H1 (cell line): ENCODE measurements at regions not wholly inside any gene's neighbourhood (a gene's known extent, or its start where the extent isn't known, plus 50 kb on each side); places are given as distances from the start of the nearest gene placed in this dataset.

Experiments used
- CTCF ChIA-PET: fragments of 300-600 bp; sonication (Branson Sonifier 250); formaldehyde crosslinking; loops from one replicate; lab custom pipeline; 2021; ENCODE audit not compliant: partially characterized antibody; lab: Charles Lee
- POLR2A ChIA-PET: fragments of 300-600 bp; sonication (Branson Sonifier 250); formaldehyde crosslinking; loops from one replicate; lab custom pipeline; 2021; ENCODE audit warnings: inconsistent platforms; ENCODE audit not compliant: partially characterized antibody; lab: Charles Lee
- DNase-seq, 2 experiments: peaks; one replicate each; pipeline versions ENCODE4 v3.0.0 to v3.0.0-alpha.2; 2010 to 2022; ENCODE audit warnings: low spot score in 2 of 2, low read depth in 1 of 2, mixed read lengths in 1 of 2
- FAIRE-seq: peaks from 2 replicates; lab custom pipeline; 2011; peaks lifted over from hg19 to GRCh38; lab: Jason Lieb, UNC
- H2AFZ ChIP-seq: 2 replicates; pipeline ENCODE4 v1.8.1; 2012; ENCODE audit warnings: low read length, inconsistent platforms
- H2AK5ac ChIP-seq: 2 replicates; pipeline ENCODE4 v1.6.1; 2013; ENCODE audit warnings: low read depth, low read length
- H2BK120ac ChIP-seq: replicated peaks from 2 replicates; pipeline ENCODE3; 2013; ENCODE audit warnings: low read depth, low read length, inconsistent platforms
- H2BK12ac ChIP-seq: 2 replicates; pipeline ENCODE4 v1.6.1; 2013; ENCODE audit warnings: low read depth, low read length
- H2BK15ac ChIP-seq: 2 replicates; pipeline ENCODE4 v1.6.1; 2013; ENCODE audit warnings: low read length
- H2BK20ac ChIP-seq: 2 replicates; pipeline ENCODE4 v1.6.1; 2013; ENCODE audit warnings: low read length
- H2BK5ac ChIP-seq: 2 replicates; pipeline ENCODE4 v1.6.1; 2013; ENCODE audit warnings: low read depth, low read length
- H3K14ac ChIP-seq: 2 replicates; pipeline ENCODE4 v1.6.1; 2013; ENCODE audit warnings: inconsistent platforms; ENCODE audit not compliant: insufficient read length
- H3K18ac ChIP-seq: 2 replicates; pipeline ENCODE4 v1.6.1; 2013; ENCODE audit warnings: low read length; ENCODE audit errors: extremely low read depth
- H3K23ac ChIP-seq: 2 replicates; pipeline ENCODE4 v1.6.1; 2013; ENCODE audit warnings: inconsistent platforms; ENCODE audit not compliant: insufficient read length
- H3K23me2 ChIP-seq: 2 replicates; pipeline ENCODE4 v1.6.1; 2013; ENCODE audit warnings: low read depth, low read length
- H3K27ac ChIP-seq: 2 replicates; pipeline ENCODE4 v1.6.1; 2011; ENCODE audit warnings: low read depth, low read length, inconsistent platforms
- H3K27me3 ChIP-seq, 4 experiments: replicated peaks in 1 of 4; 1 replicate in 1 of 4; 2 replicates in 3 of 4; pipeline versions ENCODE4 v1.6.1 to v1.8.1; 2011 to 2013; ENCODE audit warnings: low read length in 3 of 4, mild to moderate bottlenecking in 3 of 4, inconsistent platforms in 2 of 4, mixed read lengths in 2 of 4, moderate library complexity in 1 of 4; ENCODE audit not compliant: control insufficient read depth in 3 of 4, insufficient read depth in 3 of 4; ENCODE audit errors: extremely low read depth in 1 of 4
- H3K36me3 ChIP-seq, 4 experiments: 2 replicates each; pipeline versions ENCODE4 v1.6.1 to v1.8.1; 2011 to 2013; ENCODE audit warnings: mild to moderate bottlenecking in 4 of 4, low read length in 3 of 4, moderate library complexity in 2 of 4, control low read depth in 1 of 4, inconsistent platforms in 1 of 4; ENCODE audit not compliant: insufficient read depth in 4 of 4, control insufficient read depth in 2 of 4
- H3K4ac ChIP-seq: replicated peaks from 2 replicates; pipeline ENCODE3; 2013; ENCODE audit warnings: low read length, low read depth, mixed read lengths, inconsistent platforms; ENCODE audit not compliant: insufficient read length
- H3K4me1 ChIP-seq, 4 experiments: replicated peaks in 1 of 4; 1 replicate in 1 of 4; 2 replicates in 3 of 4; pipeline versions ENCODE4 v1.6.1 to v1.8.1; 2011 to 2013; ENCODE audit warnings: low read length in 3 of 4, inconsistent platforms in 2 of 4, mixed read lengths in 1 of 4; ENCODE audit not compliant: insufficient read depth in 4 of 4, control insufficient read depth in 3 of 4
- H3K4me2 ChIP-seq, 2 experiments: 2 replicates each; pipeline versions ENCODE4 v1.6.1 to v1.8.1; 2011 to 2013; ENCODE audit warnings: low read depth in 2 of 2, low read length in 2 of 2, control low read depth in 1 of 2, inconsistent platforms in 1 of 2, mild to moderate bottlenecking in 1 of 2; ENCODE audit not compliant: insufficient read depth in 1 of 2
- H3K4me3 ChIP-seq, 4 experiments: fragments of 200-600, 300-600 bp in 1 of 4; sonication (generic), shearing (Covaris generic), sonication (Bioruptor Twin) in 1 of 4; 2 replicates each; pipeline versions ENCODE4 v1.5.1 to v1.8.1; 2011 to 2016; ENCODE audit warnings: low read length in 4 of 4, low read depth in 3 of 4, control low read depth in 2 of 4, inconsistent platforms in 2 of 4, mild to moderate bottlenecking in 2 of 4, mixed read lengths in 1 of 4, moderate library complexity in 1 of 4; ENCODE audit not compliant: insufficient read depth in 2 of 4; ENCODE audit errors: extremely low read depth in 1 of 4
- H3K56ac ChIP-seq: replicated peaks from 2 replicates; pipeline ENCODE3; 2013; ENCODE audit warnings: low read depth, mild to moderate bottlenecking, mixed read lengths, low read length, inconsistent platforms; ENCODE audit not compliant: insufficient read length
- H3K79me1 ChIP-seq: 2 replicates; pipeline ENCODE4 v1.6.1; 2013; ENCODE audit warnings: low read depth, low read length, control low read depth
- H3K79me2 ChIP-seq, 2 experiments: 2 replicates each; pipeline versions ENCODE4 v1.6.1 to v1.8.1; 2012 to 2013; ENCODE audit warnings: low read length in 2 of 2, mild to moderate bottlenecking in 2 of 2, inconsistent platforms in 1 of 2; ENCODE audit not compliant: insufficient read depth in 2 of 2, control insufficient read depth in 1 of 2
- H3K9ac ChIP-seq, 4 experiments: replicated peaks in 1 of 4; 1 replicate in 1 of 4; 2 replicates in 3 of 4; pipeline versions ENCODE4 v1.6.1 to v1.8.1; 2011 to 2013; ENCODE audit warnings: low read depth in 3 of 4, low read length in 3 of 4, control low read depth in 2 of 4, mild to moderate bottlenecking in 2 of 4, moderate library complexity in 2 of 4, inconsistent platforms in 1 of 4; ENCODE audit errors: extremely low read depth in 1 of 4
- H3K9me3 ChIP-seq, 2 experiments: 2 replicates each; pipeline versions ENCODE4 v1.6.1 to v1.8.1; 2012 to 2013; ENCODE audit warnings: mild to moderate bottlenecking in 2 of 2, moderate library complexity in 2 of 2, control low read depth in 1 of 2, inconsistent platforms in 1 of 2, low read depth in 1 of 2, low read length in 1 of 2, mixed read lengths in 1 of 2; ENCODE audit not compliant: insufficient read depth in 2 of 2
- H4K20me1 ChIP-seq, 2 experiments: replicated peaks in 1 of 2; 2 replicates each; pipeline versions ENCODE3 to v1.8.1; 2011 to 2013; ENCODE audit warnings: inconsistent platforms in 2 of 2, low read length in 2 of 2, mild to moderate bottlenecking in 1 of 2; ENCODE audit not compliant: insufficient read depth in 2 of 2, control insufficient read depth in 1 of 2
- H4K5ac ChIP-seq: 2 replicates; pipeline ENCODE4 v1.6.1; 2013; ENCODE audit warnings: low read length, low read depth, mixed read lengths, inconsistent platforms; ENCODE audit not compliant: insufficient read length
- H4K8ac ChIP-seq: 2 replicates; pipeline ENCODE4 v1.8.0; 2013; ENCODE audit warnings: mild to moderate bottlenecking, moderate library complexity, low read length, inconsistent platforms; ENCODE audit not compliant: insufficient read depth; ENCODE audit errors: extremely low read depth
- H4K91ac ChIP-seq: replicated peaks from 2 replicates; pipeline ENCODE3; 2013; ENCODE audit warnings: low read length, mixed read lengths, inconsistent platforms; ENCODE audit not compliant: insufficient read length
- CHD2 ChIP-seq: IDR thresholded peaks from 2 replicates; pipeline ENCODE4 v1.6.1; 2012; ENCODE audit warnings: low read length, improper control_type of control experiment
- POLR2AphosphoS5 ChIP-seq: IDR thresholded peaks from 2 replicates; pipeline ENCODE4 v1.6.1; 2011; ENCODE audit warnings: low read depth, low read length
- SIN3A ChIP-seq, 2 experiments: IDR thresholded peaks in 1 of 2; conservative IDR thresholded peaks in 1 of 2; 2 replicates each; pipeline ENCODE4 v1.6.1; 2011 to 2012; ENCODE audit warnings: low read length in 2 of 2, improper control_type of control experiment in 1 of 2, low read depth in 1 of 2, mild to moderate bottlenecking in 1 of 2
- TEAD4 ChIP-seq: IDR thresholded peaks from 2 replicates; pipeline ENCODE4 v1.6.1; 2012; ENCODE audit warnings: low read depth, low read length, inconsistent platforms, mixed read lengths
- WGBS, 2 experiments: shearing (Covaris generic) in 1 of 2; methylation state at CpG; one replicate each; pipeline versions ENCODE4 v1.1.6 to v1.1.7; 2013 to 2015; ENCODE audit warnings: low lambda C conversion rate in 2 of 2, mixed read lengths in 2 of 2, inconsistent platforms in 1 of 2, low coverage in 1 of 2, missing lambda C conversion rate in 1 of 2; ENCODE audit not compliant: insufficient replicate concordance in 2 of 2, insufficient coverage in 1 of 2, insufficient read length in 1 of 2; ENCODE audit errors: extremely low coverage in 1 of 2, missing lambda C conversion rate in 1 of 2; 5-methylcytosine and 5-hydroxymethylcytosine counted together

- no peak overlapping the region for H2AK5ac ChIP-seq
- H3K36me3 ChIP-seq, result no peaks in the 10 kb centered on the region
- H4K20me1 ChIP-seq, result no peaks in the 10 kb centered on the region
- H3K23me2 ChIP-seq, result no peaks in the 10 kb centered on the region
- H4K5ac ChIP-seq, result no peak overlapping the region
- no peak overlapping the region for H4K8ac ChIP-seq
- H3K27me3 ChIP-seq, result no peaks in the 10 kb centered on the region
- POLR2A ChIA-PET, result no interaction called here
- H3K4me1 ChIP-seq, result no peaks in the 10 kb centered on the region
- no peak overlapping the region for H3K18ac ChIP-seq
- no peak for DNase-seq
- H2BK15ac ChIP-seq, result no peak overlapping the region
- no peak for FAIRE-seq
- no peaks in the 10 kb centered on the region for H3K79me1 ChIP-seq
- no peak overlapping the region for H2BK20ac ChIP-seq
- H2BK12ac ChIP-seq, result no peak overlapping the region
- H3K56ac ChIP-seq, result no peak overlapping the region
- H3K4ac ChIP-seq, result no peak overlapping the region
- H3K9ac ChIP-seq, result no peak overlapping the region
- H3K27ac ChIP-seq, result no peak overlapping the region
- 65% methylated on average over 2 of the region's 2 CpGs; no CpG with 5 or more reads in 1 of the 2 experiments for WGBS, 2 experiments
- H4K91ac ChIP-seq, result no peak overlapping the region
- H3K14ac ChIP-seq, result no peak overlapping the region
- H3K23ac ChIP-seq, result no peak overlapping the region
- no peak overlapping the region for H2BK120ac ChIP-seq
- CTCF ChIA-PET, result interaction anchor here (1.2 to 1.3 kb wide), 2 partner anchors 9 to 377 kb away, joined by 3 read pairs; no protein-coding TSS in a partner anchor
- no peak overlapping the region for H2BK5ac ChIP-seq
- H3K4me2 ChIP-seq, result no peak overlapping the region
- H3K79me2 ChIP-seq, result no peaks in the 10 kb centered on the region
- H3K9me3 ChIP-seq, result no peaks in the 10 kb centered on the region
- no peak overlapping the region; the same call in 1 of the 2 replicates for H2AFZ ChIP-seq
- no peak overlapping the region for H3K4me3 ChIP-seq
- TF ChIP-seq POLR2AphosphoS5 (no peak), SIN3A (conservative IDR thresholded peaks at IDR 0.05 in 1 of 2, IDR thresholded peaks at IDR 0.05 in 1 of 2; ENCODE audit: low read depth in 1 of 2, low read length in 2 of 2) (no peak), TEAD4 (no peak), CHD2 (no peak)
These were observed 152.0 kb upstream of the PEX5L start for GRCh38 chr3:180188512-180189309.
